Testis (tissue), 2 donors: ENCODE measurements at regions not wholly inside any gene's neighbourhood (a gene's known extent, or its start where the extent isn't known, plus 50 kb on each side); places are given as distances from the start of the nearest gene placed in this dataset.

ENCODE experiments used
- CTCF ChIP-seq, 3 experiments: fragments of 450-650 bp in 2 of 3; fragments of 200-600 bp in 1 of 3; sonication (generic) in 1 of 3; IDR thresholded peaks; one replicate each; pipeline ENCODE4 v1.5.1; 2016 to 2019; ENCODE audit warnings: antibody characterized with exemption in 3 of 3, mild to moderate bottlenecking in 2 of 3, moderate library complexity in 1 of 3
- POLR2A ChIP-seq: fragments of 450-650 bp; IDR thresholded peaks from one replicate; pipeline ENCODE4 v1.6.1; 2017; ENCODE audit warnings: antibody characterized with exemption, mild to moderate bottlenecking, moderate library complexity

GRCh38 chr11:36748836-36749235, 150.8 kb upstream of the RAG2 start:
- no peak for TF ChIP-seq CTCF (IDR thresholded peaks at IDR 0.05)
- TF ChIP-seq POLR2A = no peak
